ENCODE measurements at regions not wholly inside any gene's neighbourhood (a gene's known extent, or its start where the extent isn't known, plus 50 kb on each side); places are given as distances from the start of the nearest gene placed in this dataset.

GRCh38 chr4:129901205-129901604 is 805.3 kb downstream of the C4orf33 start:
- ATAC-seq (ENCODE audit: low read depth) (no peak), DNase-seq (no peak)
- intact Hi-C loops (cut with micrococcal nuclease) = no loop called here

GRCh38 chr4:129903861-129904260 is 807.9 kb downstream of the C4orf33 start:
- CTCF ChIA-PET = no interaction called here
- Histone ChIP-seq H3K4me2 (replicated peaks; ENCODE audit: low read depth, low read length, poor library complexity, severe bottlenecking) (no peak overlapping the region), H3K27ac (ENCODE audit: low read length in 2 of 2) (no peak overlapping the region), H3K9ac (ENCODE audit: low read length) (no peak overlapping the region), H3K36me3 (replicated peaks in 1 of 2; ENCODE audit: control extremely low read depth in 1 of 2, control insufficient read depth in 1 of 2, extremely low read depth in 1 of 2, insufficient read depth in 2 of 2, low read length in 1 of 2) (no peaks in the 10 kb centered on the region), H4K20me1 (ENCODE audit: control insufficient read depth, insufficient read depth, low read length, poor library complexity, severe bottlenecking) (no peaks in the 10 kb centered on the region), H2AFZ (ENCODE audit: insufficient read depth, low read depth, low read length, poor library complexity, severe bottlenecking) (no peak overlapping the region), H3K27me3 (replicated peaks in 1 of 4; ENCODE audit: control extremely low read depth in 1 of 4, control insufficient read depth in 3 of 4, insufficient read depth in 4 of 4, low read length in 3 of 4) (no peaks in the 10 kb centered on the region), H3K4me3 (ENCODE audit: control extremely low read depth in 1 of 5, extremely low read depth in 1 of 5, insufficient read depth in 1 of 5, low read depth in 2 of 5, low read length in 4 of 5) (no peak overlapping the region), H3K4me1 (ENCODE audit: control insufficient read depth in 2 of 2, insufficient read depth in 2 of 2, low read length in 2 of 2) (no peaks in the 10 kb centered on the region), H3K79me2 (ENCODE audit: control insufficient read depth, insufficient read depth, low read length) (no peaks in the 10 kb centered on the region), H3K9me3 (ENCODE audit: control extremely low read depth in 1 of 3, control insufficient read depth in 2 of 3, insufficient read depth in 1 of 3, low read length in 2 of 3) (peaks cover 0 to 1% (median 0%) of the 10 kb centered on the region in 3 donors)
- Mint-ChIP-seq H3K4me3 (no peak overlapping the region), H3K27ac (no peak overlapping the region), H3K27me3 (no peaks in the 10 kb centered on the region), H3K4me1 (no peaks in the 10 kb centered on the region), H3K9me3 (ENCODE audit: insufficient read depth) (no peaks in the 10 kb centered on the region)
- WGBS (ENCODE audit: insufficient coverage) = 96% methylated on average over 6 of the region's 8 CpGs
- intact Hi-C loops (cut with micrococcal nuclease) = no loop called here
- TF ChIP-seq EZH2 (IDR thresholded peaks at IDR 0.05; ENCODE audit: borderline replicate concordance, insufficient read depth, low read depth, low read length, poor library complexity, severe bottlenecking) (no peak), CTCF (IDR thresholded peaks at IDR 0.05) (no peak)
- POLR2A ChIA-PET = no interaction called here
- ATAC-seq (ENCODE audit: low read depth) = no peak
- no peak for DNase-seq

More at GRCh38 chr4:129901205-129901604, 805.3 kb downstream of the C4orf33 start:
- Mint-ChIP-seq H3K4me1 (no peaks in the 10 kb centered on the region), H3K27ac (no peak overlapping the region), H3K27me3 (no peaks in the 10 kb centered on the region), H3K4me3 (no peak overlapping the region), H3K9me3 (ENCODE audit: insufficient read depth) (no peaks in the 10 kb centered on the region)
- no peaks in the 10 kb centered on the region for H3K79me2 ChIP-seq (ENCODE audit: control insufficient read depth, insufficient read depth, low read length)
- no peak overlapping the region for H3K4me2 ChIP-seq (replicated peaks; ENCODE audit: low read depth, low read length, poor library complexity, severe bottlenecking)
- CTCF ChIA-PET = no interaction called here
- POLR2A ChIA-PET = no interaction called here
- H3K27me3 ChIP-seq (replicated peaks in 1 of 4; ENCODE audit: control extremely low read depth in 1 of 4, control insufficient read depth in 3 of 4, insufficient read depth in 4 of 4, low read length in 3 of 4) = no peaks in the 10 kb centered on the region
- WGBS (ENCODE audit: insufficient coverage) = 17% methylated on average over 1 of the region's 1 CpG
- TF ChIP-seq CTCF (IDR thresholded peaks at IDR 0.05) (no peak), EZH2 (IDR thresholded peaks at IDR 0.05; ENCODE audit: borderline replicate concordance, insufficient read depth, low read depth, low read length, poor library complexity, severe bottlenecking) (no peak)
- H4K20me1 ChIP-seq (ENCODE audit: control insufficient read depth, insufficient read depth, low read length, poor library complexity, severe bottlenecking) = no peaks in the 10 kb centered on the region
- no peaks in the 10 kb centered on the region for H3K36me3 ChIP-seq (replicated peaks in 1 of 2; ENCODE audit: control extremely low read depth in 1 of 2, control insufficient read depth in 1 of 2, extremely low read depth in 1 of 2, insufficient read depth in 2 of 2, low read length in 1 of 2)
- no peak overlapping the region for H2AFZ ChIP-seq (ENCODE audit: insufficient read depth, low read depth, low read length, poor library complexity, severe bottlenecking)
- no peak overlapping the region for H3K9ac ChIP-seq (ENCODE audit: low read length)
- peaks cover 0 to 1% (median 0%) of the 10 kb centered on the region in 3 donors for H3K9me3 ChIP-seq (ENCODE audit: control extremely low read depth in 1 of 3, control insufficient read depth in 2 of 3, insufficient read depth in 1 of 3, low read length in 2 of 3)
- H3K4me3 ChIP-seq (ENCODE audit: control extremely low read depth in 1 of 5, extremely low read depth in 1 of 5, insufficient read depth in 1 of 5, low read depth in 2 of 5, low read length in 4 of 5) = no peak overlapping the region
- no peaks in the 10 kb centered on the region for H3K4me1 ChIP-seq (ENCODE audit: control insufficient read depth in 2 of 2, insufficient read depth in 2 of 2, low read length in 2 of 2)
- no peak overlapping the region for H3K27ac ChIP-seq (ENCODE audit: low read length in 2 of 2)

All from B cell (primary cell).